ENCODE measurements at regions not wholly inside any gene's neighbourhood (a gene's known extent, or its start where the extent isn't known, plus 50 kb on each side); places are given as distances from the start of the nearest gene placed in this dataset.

GRCh38 chr3:46107682-46108081 lies 80.4 kb upstream of the XCR1 start:
- Mint-ChIP-seq H3K4me3 (no peak overlapping the region), H3K4me1 (peaks cover 11% of the 10 kb centered on the region), H3K27me3 (ENCODE audit: low read depth) (no peaks in the 10 kb centered on the region), H3K9me3 (0 out of 2 replicates have a peak, but pooled peaks cover 4% of the 10 kb centered on the region), H3K36me3 (no peaks in the 10 kb centered on the region), H3K27ac (no peak overlapping the region)
- ATAC-seq (no peak), DNase-seq (ENCODE audit: low spot score) (no peak)
- ChIA-PET CTCF (no interaction called here), POLR2A (interaction anchor here (0.7 kb wide), 1 partner anchor 258 kb away, joined by 3 read pairs; no protein-coding TSS in a partner anchor)
- TF ChIP-seq ATF6 (CRISPR knock-in tag; IDR thresholded peaks at IDR 0.05) (no peak), E2F4 (CRISPR knock-in tag; IDR thresholded peaks at IDR 0.05; ENCODE audit: borderline replicate concordance, low read depth) (no peak), SMAD3 (CRISPR knock-in tag; IDR thresholded peaks at IDR 0.05; ENCODE audit: borderline replicate concordance) (no peak), ESRRA (CRISPR knock-in tag; IDR thresholded peaks at IDR 0.05; ENCODE audit: borderline replicate concordance) (no peak), ZNF138 (CRISPR knock-in tag; conservative IDR thresholded peaks at IDR 0.05) (no peak), MXD4 (CRISPR knock-in tag; IDR thresholded peaks at IDR 0.05; ENCODE audit: borderline replicate concordance) (no peak), CREB1 (CRISPR knock-in tag; IDR thresholded peaks at IDR 0.05) (no peak)

GRCh38 chr3:46105306-46105919 lies 78.1 kb upstream of the XCR1 start:
- ChIA-PET CTCF (no interaction called here), POLR2A (interaction anchor here (0.6 kb wide), 1 partner anchor 1667 kb away, joined by 3 read pairs; no protein-coding TSS in a partner anchor)
- H3K4me1 Mint-ChIP-seq = no peaks in the 10 kb centered on the region
- ATAC-seq (no peak), DNase-seq (ENCODE audit: low spot score) (no peak)
- no peak overlapping the region for H3K27ac Mint-ChIP-seq
- no peak overlapping the region for H3K4me3 Mint-ChIP-seq
- H3K9me3 Mint-ChIP-seq = peaks cover 14% of the 10 kb centered on the region
- H3K36me3 Mint-ChIP-seq = no peaks in the 10 kb centered on the region
- no peaks in the 10 kb centered on the region for H3K27me3 Mint-ChIP-seq (ENCODE audit: low read depth)
- TF ChIP-seq IRF2 (CRISPR knock-in tag; IDR thresholded peaks at IDR 0.05; ENCODE audit: borderline replicate concordance, low read depth) (no peak), ZNF512 (CRISPR knock-in tag; IDR thresholded peaks at IDR 0.05; ENCODE audit: borderline replicate concordance) (no peak), PRDM15 (CRISPR knock-in tag; IDR thresholded peaks at IDR 0.05) (no peak), ZBTB21 (CRISPR knock-in tag; IDR thresholded peaks at IDR 0.05; ENCODE audit: borderline replicate concordance) (no peak), TCF7 (CRISPR knock-in tag; IDR thresholded peaks at IDR 0.05; ENCODE audit: low read depth) (no peak), NFE2L1 (CRISPR knock-in tag; IDR thresholded peaks at IDR 0.05) (no peak), ETV6 (CRISPR knock-in tag; IDR thresholded peaks at IDR 0.05) (no peak), ZNF281 (CRISPR knock-in tag; IDR thresholded peaks at IDR 0.05) (no peak), AFF4 (CRISPR knock-in tag; IDR thresholded peaks at IDR 0.05; ENCODE audit: borderline replicate concordance) (no peak), GRHL2 (CRISPR knock-in tag; IDR thresholded peaks at IDR 0.05; ENCODE audit: insufficient replicate concordance, severe bottlenecking) (no peak), USF1 (CRISPR knock-in tag; IDR thresholded peaks at IDR 0.05) (no peak)
